Superior temporal gyrus (tissue), 1 donor: ENCODE measurements at regions not wholly inside any gene's neighbourhood (a gene's known extent, or its start where the extent isn't known, plus 50 kb on each side); places are given as distances from the start of the nearest gene placed in this dataset.
A peak's percentile ranks its signal among the peaks of the same experiment; 100 is the strongest.
"Not testable (repeated sequence)": the region's sequence is repeated elsewhere in the genome, so short reads cannot be mapped to it uniquely, and the experiment has no call there.

Experiments used
- DNase-seq: peaks from one replicate; pipeline ENCODE4 v3.0.0-alpha.2; 2016; ENCODE audit errors: extremely low spot score

GRCh38 chr2:32874931-32875330, 71.8 kb upstream of the LTBP1 start:
- DNase-seq = peak; percentile 71

GRCh38 chr2:32877587-32878510, 68.9 kb upstream of the LTBP1 start:
- DNase-seq = no peak

DNA sequence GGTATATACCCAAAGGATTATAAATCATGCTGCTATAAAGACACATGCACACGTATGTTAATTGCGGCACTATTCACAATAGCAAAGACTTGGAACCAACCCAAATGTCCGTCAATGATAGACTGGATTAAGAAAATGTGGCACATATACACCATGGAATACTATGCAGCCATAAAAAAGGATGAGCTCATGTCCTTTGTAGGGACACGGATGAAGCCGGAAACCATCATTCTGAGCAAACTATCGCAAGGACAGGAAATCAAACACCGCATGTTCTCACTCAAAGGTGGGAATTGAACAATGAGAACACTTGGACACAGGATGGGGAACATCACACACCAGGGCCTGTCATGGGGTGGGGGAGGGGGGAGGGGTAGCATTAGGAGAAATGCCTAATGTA, 66.8 kb upstream of the LTBP1 start:
- DNase-seq = not testable (repeated sequence)

GRCh38 chr2:32882816-32883810, 63.6 kb upstream of the LTBP1 start:
- DNase-seq = no peak

DNA sequence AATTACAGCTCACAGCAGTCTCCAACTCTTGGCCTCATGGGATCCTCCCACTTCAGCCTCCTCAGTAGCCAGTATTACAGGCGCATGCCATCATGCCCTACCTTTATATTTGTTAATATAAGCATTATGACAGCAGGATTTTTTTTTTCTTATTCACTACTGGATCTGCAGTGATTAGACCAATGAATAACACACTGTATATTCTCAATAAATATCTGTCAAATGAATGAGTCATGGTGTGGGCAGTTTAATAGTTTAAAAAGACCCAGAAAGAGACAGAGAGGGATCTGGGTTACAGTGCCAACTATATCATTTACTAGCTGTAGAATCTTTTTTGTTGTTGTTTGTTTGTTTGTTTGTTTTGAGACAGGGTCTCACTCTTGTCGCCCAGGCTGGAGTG, 62.4 kb upstream of the LTBP1 start:
- DNase-seq = no peak

DNA sequence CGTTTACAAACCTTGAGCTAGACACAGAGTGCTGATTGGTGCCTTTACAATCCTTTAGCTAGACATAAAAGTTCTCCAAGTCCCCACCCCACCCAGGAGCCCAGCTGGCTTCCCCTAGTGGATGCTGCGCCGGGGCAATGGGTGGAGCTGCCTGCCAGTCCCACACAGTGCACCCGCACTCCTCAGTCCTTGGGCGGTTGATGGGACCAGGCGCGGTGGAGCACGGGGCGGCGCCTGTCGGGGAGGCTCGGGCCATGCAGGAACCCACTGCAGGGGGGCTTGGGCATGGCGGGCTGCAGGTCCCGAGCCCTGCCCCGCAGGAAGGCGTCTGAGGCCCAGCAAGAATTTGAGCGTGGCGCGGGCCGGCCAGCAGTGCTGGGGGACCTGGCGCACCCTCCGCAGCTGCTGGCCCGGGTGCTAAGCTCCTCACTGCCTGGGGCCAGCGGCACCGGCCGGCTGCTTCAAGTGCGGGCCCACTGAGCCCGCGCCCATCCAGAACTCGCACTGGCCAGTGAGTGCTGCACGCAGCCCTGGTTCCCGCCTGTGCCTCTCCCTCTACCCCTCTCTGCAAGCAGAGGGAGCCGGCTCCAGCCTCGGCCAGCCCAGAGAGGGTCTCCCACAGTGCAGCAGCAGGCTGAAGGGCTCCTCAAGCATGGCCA, 60.2 kb upstream of the LTBP1 start:
- not testable (repeated sequence) for DNase-seq

DNA sequence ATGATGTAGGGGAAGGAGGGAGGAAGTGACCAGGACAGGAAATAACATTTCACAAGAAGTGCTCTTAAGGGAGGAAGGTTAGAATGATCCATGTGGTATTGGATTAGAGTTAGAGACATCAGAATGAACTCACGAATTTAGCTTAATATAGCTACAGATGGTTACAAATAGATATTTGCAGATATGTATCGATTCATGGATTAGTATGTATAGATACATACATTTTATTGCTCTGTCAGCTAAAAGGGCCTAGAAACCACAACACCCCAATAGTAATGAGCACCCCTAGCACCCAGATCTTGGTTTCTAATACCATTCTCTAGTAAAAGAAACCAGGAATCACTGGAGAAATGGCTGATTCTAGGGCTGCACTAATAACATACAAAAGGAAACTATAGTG, 59.6 kb upstream of the LTBP1 start:
- DNase-seq = no peak

GRCh38 chr2:32894119-32894728, 52.5 kb upstream of the LTBP1 start:
- no peak for DNase-seq

DNA sequence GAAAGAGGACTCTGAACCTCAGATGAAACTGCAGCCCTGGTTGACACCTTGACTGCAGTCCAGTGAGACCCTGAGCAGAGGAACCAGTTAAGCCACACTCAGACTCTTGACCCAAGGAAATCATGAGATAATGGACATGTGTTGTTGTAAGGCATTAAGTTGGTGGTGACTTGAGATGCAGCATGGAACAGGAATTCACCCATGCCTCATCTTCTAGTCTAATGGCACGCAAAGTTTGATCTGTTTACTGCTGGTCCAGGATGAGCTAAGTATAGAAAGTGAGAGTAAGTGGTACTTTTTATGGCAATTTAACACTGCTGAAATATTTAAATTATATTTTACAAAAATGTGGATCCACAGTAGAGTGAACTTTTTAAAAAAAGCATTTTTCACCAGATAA, 51.3 kb upstream of the LTBP1 start:
- no peak for DNase-seq
